Lower leg skin (tissue), 4 donors: ENCODE measurements at regions not wholly inside any gene's neighbourhood (a gene's known extent, or its start where the extent isn't known, plus 50 kb on each side); places are given as distances from the start of the nearest gene placed in this dataset.
"Not testable (repeated sequence)": the region's sequence is repeated elsewhere in the genome, so short reads cannot be mapped to it uniquely, and the experiment has no call there.

Source experiments
- DNase-seq, 2 donors: peaks; one replicate each; pipeline ENCODE4 v3.0.0-alpha.2; 2019; ENCODE audit warnings: low spot score in 2 of 2
- H3K4me3 ChIP-seq: fragments of 200-600 bp; sonication (generic); 2 replicates; pipeline ENCODE4 v1.5.1; 2017; ENCODE audit warnings: mild to moderate bottlenecking, low read depth; ENCODE audit not compliant: poor library complexity, severe bottlenecking
- CTCF ChIP-seq, 3 donors: fragments of 450-650 bp; IDR thresholded peaks; one replicate each; pipeline ENCODE4 v1.5.1; 2016; ENCODE audit warnings: antibody characterized with exemption in 3 of 3, mild to moderate bottlenecking in 3 of 3, moderate library complexity in 2 of 3
- POLR2A ChIP-seq, 2 donors: fragments of 450-650 bp; IDR thresholded peaks; one replicate each; pipeline ENCODE4 v1.6.1; 2016 to 2017; ENCODE audit warnings: antibody characterized with exemption in 2 of 2, mild to moderate bottlenecking in 1 of 2, moderate library complexity in 1 of 2
- WGBS, 2 donors: methylation state at CpG; one replicate each; pipeline ENCODE4 v1.1.5; 2018; 5-methylcytosine and 5-hydroxymethylcytosine counted together
- intact Hi-C: fragments of 100-400 bp; cut with DNase I; formaldehyde crosslinking; loops from one replicate; pipeline ENCODE4 v1.15.0; 2023; ENCODE audit warnings: low total_unique reads

GRCh38 chr4:121584836-121585235, 111.9 kb downstream of the ANXA5 start:
- intact Hi-C loops = no loop called here
- TF ChIP-seq CTCF (IDR thresholded peaks at IDR 0.05) (no peak), POLR2A (IDR thresholded peaks at IDR 0.05) (no peak)
- 56 to 61% methylated on average over 1 of the region's 1 CpG for WGBS, 2 donors
- no peak for DNase-seq
- no peak overlapping the region for H3K4me3 ChIP-seq

- intact Hi-C loops = no loop called here
- no peak overlapping the region for H3K4me3 ChIP-seq
- no peak for TF ChIP-seq CTCF (IDR thresholded peaks at IDR 0.05)
- TF ChIP-seq POLR2A (IDR thresholded peaks at IDR 0.05) = no peak
- 79 to 83% methylated on average over 3 of the region's 3 CpGs for WGBS, 2 donors
- DNase-seq = no peak
Measured at GRCh38 chr4:121583396-121583795, 113.4 kb downstream of the ANXA5 start.

GRCh38 chr4:121582296-121582695, 114.5 kb downstream of the ANXA5 start:
- intact Hi-C loops = no loop called here
- H3K4me3 ChIP-seq = no peak overlapping the region
- DNase-seq = no peak
- TF ChIP-seq POLR2A (IDR thresholded peaks at IDR 0.05) (no peak), CTCF (IDR thresholded peaks at IDR 0.05) (no peak)

GRCh38 chr4:121575392-121575791, 121.4 kb downstream of the ANXA5 start:
- DNase-seq, intact Hi-C loops, H3K4me3 ChIP-seq: not testable (repeated sequence)
- 93 to 94% methylated on average over 3 of the region's 3 CpGs for WGBS, 2 donors

GRCh38 chr4:121574618-121575017, 122.2 kb downstream of the ANXA5 start:
- TF ChIP-seq POLR2A (IDR thresholded peaks at IDR 0.05) (no peak), CTCF (IDR thresholded peaks at IDR 0.05) (no peak)
- no peak for DNase-seq
- intact Hi-C loops = no loop called here
- H3K4me3 ChIP-seq = no peak overlapping the region

GRCh38 chr4:121567748-121568147, 129.0 kb downstream of the ANXA5 start:
- TF ChIP-seq CTCF (IDR thresholded peaks at IDR 0.05) = no peak
- WGBS, 2 donors = 88 to 98% methylated on average over 4 of the region's 4 CpGs
- no peak for DNase-seq
- intact Hi-C loops = no loop called here
- H3K4me3 ChIP-seq = no peak overlapping the region
